ENCODE measurements at regions not wholly inside any gene's neighbourhood (a gene's known extent, or its start where the extent isn't known, plus 50 kb on each side); places are given as distances from the start of the nearest gene placed in this dataset.
"Not testable (repeated sequence)": the region's sequence is repeated elsewhere in the genome, so short reads cannot be mapped to it uniquely, and the experiment has no call there.

DNA sequence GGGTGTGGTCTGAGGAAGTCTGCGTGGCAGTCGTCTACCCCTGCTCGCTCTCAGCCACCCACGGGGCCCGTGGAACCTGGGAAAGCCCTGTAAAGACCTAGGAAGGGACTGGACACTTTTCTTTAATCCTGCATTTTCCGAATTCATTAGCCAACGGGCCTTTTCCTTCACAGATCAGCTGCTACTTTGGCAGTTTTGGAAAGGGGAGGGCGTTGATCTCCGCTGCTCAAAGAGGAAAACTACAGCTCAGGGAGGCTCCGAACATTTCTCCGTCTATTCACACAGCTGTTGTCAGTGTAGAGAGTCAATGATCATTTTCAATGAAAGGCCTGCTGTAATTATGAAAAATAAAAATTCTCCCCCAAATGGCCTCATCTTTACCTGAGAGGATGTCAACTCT lies 450.1 kb upstream of the MKI67 start:
- Histone ChIP-seq H3K4me3 (no peak overlapping the region), H4K20me1 (no peaks in the 10 kb centered on the region), H3K4me1 (no peaks in the 10 kb centered on the region), H3K27me3 (no peaks in the 10 kb centered on the region), H3K27ac (no peak overlapping the region), H3K9me3 (no peaks in the 10 kb centered on the region), H3K36me3 (no peaks in the 10 kb centered on the region), H3K9ac (no peak overlapping the region), H3K4me2 (no peak overlapping the region)
- no peak for TF ChIP-seq Cebpa-rat (IDR thresholded peaks at IDR 0.05)

GRCh38 chr10:128576943-128577670 lies 450.9 kb upstream of the MKI67 start:
- Histone ChIP-seq H3K4me2 (no peak overlapping the region), H3K9me3 (no peaks in the 10 kb centered on the region), H3K9ac (no peak overlapping the region), H3K4me1 (no peaks in the 10 kb centered on the region), H4K20me1 (no peaks in the 10 kb centered on the region), H3K27ac (no peak overlapping the region), H3K4me3 (no peak overlapping the region), H3K27me3 (no peaks in the 10 kb centered on the region), H3K36me3 (no peaks in the 10 kb centered on the region)
- TF ChIP-seq Cebpa-rat (IDR thresholded peaks at IDR 0.05): no peak

DNA sequence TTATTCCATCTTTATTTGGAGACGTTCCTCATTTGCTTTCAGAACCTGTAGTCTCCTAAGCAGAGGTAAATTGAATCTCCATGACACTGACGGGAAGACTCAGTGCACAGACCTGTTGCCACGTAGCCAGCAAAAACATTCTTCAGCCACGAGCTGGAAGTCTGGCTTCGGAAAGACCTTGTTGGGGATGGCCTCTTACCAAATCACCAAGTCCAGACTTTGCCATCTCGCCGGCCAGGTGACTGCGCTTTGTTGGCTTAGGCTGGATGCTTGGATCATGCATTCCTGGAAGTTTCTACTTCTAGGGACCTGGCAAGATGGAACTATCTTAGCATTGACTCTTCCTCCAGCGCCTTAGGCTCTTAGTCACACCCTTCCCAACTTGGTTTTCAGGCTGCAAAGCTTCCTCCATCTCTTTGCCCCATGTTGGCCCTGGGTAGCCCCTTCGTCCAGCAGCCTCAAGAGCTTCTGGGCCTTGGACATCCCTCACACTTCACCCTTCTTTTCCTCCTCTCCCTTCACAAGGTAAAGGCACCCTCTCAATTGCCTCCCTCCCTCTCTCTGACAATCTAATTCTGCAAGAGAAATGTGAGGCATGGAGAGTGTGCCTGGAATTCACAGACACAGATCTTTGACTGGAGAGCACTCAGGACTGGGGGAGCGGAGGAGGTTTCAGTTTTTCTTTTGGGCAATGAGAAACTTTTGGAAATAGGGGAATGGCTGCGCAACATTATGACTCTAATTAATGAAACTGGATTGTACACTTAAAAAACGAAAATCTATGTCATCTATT lies 451.9 kb upstream of the MKI67 start:
- Histone ChIP-seq H3K27ac (no peak overlapping the region), H3K4me3 (no peak overlapping the region), H3K9ac (no peak overlapping the region), H3K36me3 (no peaks in the 10 kb centered on the region), H3K9me3 (no peaks in the 10 kb centered on the region), H4K20me1 (no peaks in the 10 kb centered on the region), H3K27me3 (no peaks in the 10 kb centered on the region), H3K4me1 (no peaks in the 10 kb centered on the region), H3K4me2 (no peak overlapping the region)
- TF ChIP-seq Cebpa-rat (IDR thresholded peaks at IDR 0.05): no peak

- no peaks in the 10 kb centered on the region for H3K36me3 ChIP-seq
- no peaks in the 10 kb centered on the region for H4K20me1 ChIP-seq
- no peak overlapping the region for H3K9ac ChIP-seq
- no peak for TF ChIP-seq Cebpa-rat (IDR thresholded peaks at IDR 0.05)
- no peaks in the 10 kb centered on the region for H3K4me1 ChIP-seq
- H3K27me3 ChIP-seq: no peaks in the 10 kb centered on the region
- no peak overlapping the region for H3K27ac ChIP-seq
- H3K4me2 ChIP-seq: no peak overlapping the region
- no peak overlapping the region for H3K4me3 ChIP-seq
- no peaks in the 10 kb centered on the region for H3K9me3 ChIP-seq
These were observed 452.5 kb upstream of the MKI67 start for GRCh38 chr10:128578766-128579165.

GRCh38 chr10:128579280-128579865 lies 453.1 kb upstream of the MKI67 start:
- TF ChIP-seq Cebpa-rat (IDR thresholded peaks at IDR 0.05): no peak
- Histone ChIP-seq H3K4me1 (no peaks in the 10 kb centered on the region), H3K4me2 (no peak overlapping the region), H3K36me3 (no peaks in the 10 kb centered on the region), H4K20me1 (no peaks in the 10 kb centered on the region), H3K4me3 (no peak overlapping the region), H3K27ac (no peak overlapping the region), H3K27me3 (no peaks in the 10 kb centered on the region), H3K9me3 (no peaks in the 10 kb centered on the region), H3K9ac (no peak overlapping the region)

GRCh38 chr10:128579901-128580300 lies 453.7 kb upstream of the MKI67 start:
- no peaks in the 10 kb centered on the region for H4K20me1 ChIP-seq
- H3K9me3 ChIP-seq: no peaks in the 10 kb centered on the region
- H3K4me2 ChIP-seq: no peak overlapping the region

GRCh38 chr10:128583125-128583524 lies 456.9 kb upstream of the MKI67 start:
- not testable (repeated sequence) for H4K20me1 ChIP-seq, H3K27ac ChIP-seq, H3K9ac ChIP-seq, H3K4me3 ChIP-seq, H3K4me1 ChIP-seq, H3K27me3 ChIP-seq, H3K4me2 ChIP-seq, H3K36me3 ChIP-seq
- H3K9me3 ChIP-seq: peaks cover 12% of the 10 kb centered on the region; the same call in 1 of the 2 replicates

More at GRCh38 chr10:128579901-128580300, 453.7 kb upstream of the MKI67 start:
- H3K36me3 ChIP-seq: no peaks in the 10 kb centered on the region
- no peak overlapping the region for H3K4me3 ChIP-seq
- H3K27me3 ChIP-seq: no peaks in the 10 kb centered on the region
- H3K9ac ChIP-seq: no peak overlapping the region
- no peak for TF ChIP-seq Cebpa-rat (IDR thresholded peaks at IDR 0.05)
- H3K4me1 ChIP-seq: no peaks in the 10 kb centered on the region
- H3K27ac ChIP-seq: no peak overlapping the region

- not testable (repeated sequence) for H3K36me3 ChIP-seq, H4K20me1 ChIP-seq, H3K27me3 ChIP-seq, H3K9ac ChIP-seq, H3K27ac ChIP-seq, H3K4me2 ChIP-seq, H3K4me3 ChIP-seq, H3K4me1 ChIP-seq
- H3K9me3 ChIP-seq: peaks cover 12% of the 10 kb centered on the region; the same call in 1 of the 2 replicates
These were observed 460.4 kb upstream of the MKI67 start for GRCh38 chr10:128586599-128586998.

GRCh38 chr10:128587689-128588088 lies 461.5 kb upstream of the MKI67 start:
- no peak for TF ChIP-seq Cebpa-rat (IDR thresholded peaks at IDR 0.05)

GRCh38 chr10:128588402-128588801 lies 462.2 kb upstream of the MKI67 start:
- no peak overlapping the region for H3K4me2 ChIP-seq
- no peak overlapping the region for H3K9ac ChIP-seq
- TF ChIP-seq Cebpa-rat (IDR thresholded peaks at IDR 0.05): no peak
- H3K9me3 ChIP-seq: peaks cover 12% of the 10 kb centered on the region; the same call in 1 of the 2 replicates
- no peaks in the 10 kb centered on the region for H3K4me1 ChIP-seq
- no peaks in the 10 kb centered on the region for H3K27me3 ChIP-seq
- H3K4me3 ChIP-seq: no peak overlapping the region
- H3K36me3 ChIP-seq: no peaks in the 10 kb centered on the region
- no peak overlapping the region for H3K27ac ChIP-seq
- no peaks in the 10 kb centered on the region for H4K20me1 ChIP-seq

More at GRCh38 chr10:128587689-128588088, 461.5 kb upstream of the MKI67 start:
- Histone ChIP-seq H3K4me1 (no peaks in the 10 kb centered on the region), H3K4me3 (no peak overlapping the region), H3K36me3 (no peaks in the 10 kb centered on the region), H3K27ac (no peak overlapping the region), H4K20me1 (no peaks in the 10 kb centered on the region), H3K4me2 (no peak overlapping the region), H3K9me3 (peaks cover 12% of the 10 kb centered on the region; the same call in 1 of the 2 replicates), H3K9ac (no peak overlapping the region), H3K27me3 (no peaks in the 10 kb centered on the region)
